OCI-LY1 (cell line): ENCODE measurements at regions not wholly inside any gene's neighbourhood (a gene's known extent, or its start where the extent isn't known, plus 50 kb on each side); places are given as distances from the start of the nearest gene placed in this dataset.

Experiments used
- CTCF ChIP-seq: fragments of 200-600 bp; sonication (generic), shearing (Covaris generic); IDR thresholded peaks from 2 replicates; pipeline ENCODE4 v1.5.1; 2017; ENCODE audit warnings: mild to moderate bottlenecking, antibody characterized with exemption, low read length, moderate library complexity, mixed read lengths
- EZH2 ChIP-seq: fragments of 200-600 bp; sonication (generic), shearing (Covaris generic); IDR thresholded peaks from 2 replicates; pipeline ENCODE4 v1.8.0; 2017; ENCODE audit warnings: borderline replicate concordance, mixed run types, mild to moderate bottlenecking, antibody characterized with exemption, low read length, moderate library complexity, mixed read lengths

GRCh38 chr3:72309661-72310418 is 524.9 kb upstream of the PROK2 start:
- TF ChIP-seq CTCF: no peak
- no peak for TF ChIP-seq EZH2
